ENCODE measurements at regions not wholly inside any gene's neighbourhood (a gene's known extent, or its start where the extent isn't known, plus 50 kb on each side); places are given as distances from the start of the nearest gene placed in this dataset.

- DNase-seq (ENCODE audit: low spot score): no peak
These were observed 86.8 kb downstream of the CCT6B start for GRCh38 chr17:34874478-34874877.

- no peak for DNase-seq (ENCODE audit: low spot score)
These were observed 88.6 kb downstream of the CCT6B start for GRCh38 chr17:34872640-34873039.

- no peak for DNase-seq (ENCODE audit: low spot score)
These were observed 91.6 kb downstream of the CCT6B start for GRCh38 chr17:34869641-34870040.

GRCh38 chr17:34865716-34866115 lies 95.5 kb downstream of the CCT6B start:
- DNase-seq (ENCODE audit: low spot score): no peak

- DNase-seq (ENCODE audit: low spot score): no peak
These were observed 98.9 kb downstream of the CCT6B start for GRCh38 chr17:34862384-34862783.

GRCh38 chr17:34861864-34862263 lies 99.4 kb downstream of the CCT6B start:
- DNase-seq (ENCODE audit: low spot score): no peak

GRCh38 chr17:34859652-34860051 lies 101.6 kb downstream of the CCT6B start:
- DNase-seq (ENCODE audit: low spot score): no peak

GRCh38 chr17:34858591-34859565 lies 102.4 kb downstream of the CCT6B start:
- DNase-seq (ENCODE audit: low spot score): no peak

GRCh38 chr17:34853924-34854323 lies 107.3 kb downstream of the CCT6B start:
- no peak for DNase-seq (ENCODE audit: low spot score)

GRCh38 chr17:34852614-34853013 lies 108.6 kb downstream of the CCT6B start:
- DNase-seq (ENCODE audit: low spot score): peak; percentile 20

- no peak for DNase-seq (ENCODE audit: low spot score)
These were observed 109.2 kb downstream of the CCT6B start for GRCh38 chr17:34851961-34852540.

- no peak for DNase-seq (ENCODE audit: low spot score)
These were observed 110.3 kb downstream of the CCT6B start for GRCh38 chr17:34850964-34851363.

GRCh38 chr17:34850023-34850422 lies 111.2 kb downstream of the CCT6B start:
- no peak for DNase-seq (ENCODE audit: low spot score)

- no peak for DNase-seq (ENCODE audit: low spot score)
These were observed 113.3 kb downstream of the CCT6B start for GRCh38 chr17:34847938-34848337.

- no peak for DNase-seq (ENCODE audit: low spot score)
These were observed 116.0 kb downstream of the CCT6B start for GRCh38 chr17:34845296-34845695.

- DNase-seq (ENCODE audit: low spot score): no peak
These were observed 117.6 kb downstream of the CCT6B start for GRCh38 chr17:34843682-34844081.

GRCh38 chr17:34842235-34842634 lies 119.0 kb downstream of the CCT6B start:
- no peak for DNase-seq (ENCODE audit: low spot score)

GRCh38 chr17:34841467-34841866 lies 119.8 kb downstream of the CCT6B start:
- DNase-seq (ENCODE audit: low spot score): no peak

- DNase-seq (ENCODE audit: low spot score): no peak
These were observed 120.5 kb downstream of the CCT6B start for GRCh38 chr17:34840750-34841149.

- DNase-seq (ENCODE audit: low spot score): no peak
These were observed 123.3 kb downstream of the CCT6B start for GRCh38 chr17:34837876-34838478.

- DNase-seq (ENCODE audit: low spot score): no peak
These were observed 128.9 kb downstream of the CCT6B start for GRCh38 chr17:34832376-34832775.

GRCh38 chr17:34827008-34827407 lies 134.3 kb downstream of the CCT6B start:
- DNase-seq (ENCODE audit: low spot score): no peak

GRCh38 chr17:34826332-34826731 lies 134.9 kb downstream of the CCT6B start:
- no peak for DNase-seq (ENCODE audit: low spot score)
